ENCODE measurements at regions not wholly inside any gene's neighbourhood (a gene's known extent, or its start where the extent isn't known, plus 50 kb on each side); places are given as distances from the start of the nearest gene placed in this dataset.
"Not testable (repeated sequence)": the region's sequence is repeated elsewhere in the genome, so short reads cannot be mapped to it uniquely, and the experiment has no call there.

GRCh38 chr17:54353789-54354525, 531.2 kb downstream of the KIF2B start:
- no peak for TF ChIP-seq CTCF (IDR thresholded peaks at IDR 0.05)
- no peak for TF ChIP-seq POLR2A (IDR thresholded peaks at IDR 0.05)
- intact Hi-C loops (cut with DNase I; ENCODE audit: low total_unique reads): no loop called here
- DNase-seq (ENCODE audit: low spot score in 2 of 2): no peak
- H3K4me3 ChIP-seq (ENCODE audit: low read depth, poor library complexity, severe bottlenecking): no peak overlapping the region
- WGBS, 2 donors: 79 to 80% methylated on average over 11 of the region's 11 CpGs

GRCh38 chr17:54361073-54361472, 538.3 kb downstream of the KIF2B start:
- H3K4me3 ChIP-seq (ENCODE audit: low read depth, poor library complexity, severe bottlenecking); DNase-seq (ENCODE audit: low spot score in 2 of 2); intact Hi-C loops (cut with DNase I; ENCODE audit: low total_unique reads): not testable (repeated sequence)
- 71 to 72% methylated on average over 4 of the region's 4 CpGs for WGBS, 2 donors

GRCh38 chr17:54368906-54369305, 531.7 kb upstream of the TOM1L1 start:
- no peak for DNase-seq (ENCODE audit: low spot score in 2 of 2)
- TF ChIP-seq POLR2A (IDR thresholded peaks at IDR 0.05) (no peak), CTCF (IDR thresholded peaks at IDR 0.05) (no peak)
- no peak overlapping the region for H3K4me3 ChIP-seq (ENCODE audit: low read depth, poor library complexity, severe bottlenecking)
- intact Hi-C loops (cut with DNase I; ENCODE audit: low total_unique reads): no loop called here

- DNase-seq (ENCODE audit: low spot score in 2 of 2): no peak
- H3K4me3 ChIP-seq (ENCODE audit: low read depth, poor library complexity, severe bottlenecking): no peak overlapping the region
- TF ChIP-seq CTCF (IDR thresholded peaks at IDR 0.05): no peak
- TF ChIP-seq POLR2A (IDR thresholded peaks at IDR 0.05): no peak
- 67 to 70% methylated on average over 2 of the region's 2 CpGs for WGBS, 2 donors
- intact Hi-C loops (cut with DNase I; ENCODE audit: low total_unique reads): no loop called here
Measured at GRCh38 chr17:54372069-54372749, 528.4 kb upstream of the TOM1L1 start.

- no peak for DNase-seq (ENCODE audit: low spot score in 2 of 2)
- no peak overlapping the region for H3K4me3 ChIP-seq (ENCODE audit: low read depth, poor library complexity, severe bottlenecking)
- no peak for TF ChIP-seq CTCF (IDR thresholded peaks at IDR 0.05)
- no peak for TF ChIP-seq POLR2A (IDR thresholded peaks at IDR 0.05)
- 35 to 41% methylated on average over 1 of the region's 1 CpG for WGBS, 2 donors
- intact Hi-C loops (cut with DNase I; ENCODE audit: low total_unique reads): no loop called here
Measured at GRCh38 chr17:54373970-54374369, 526.7 kb upstream of the TOM1L1 start.

- 89 to 94% methylated on average over 6 of the region's 6 CpGs for WGBS, 2 donors
- H3K4me3 ChIP-seq (ENCODE audit: low read depth, poor library complexity, severe bottlenecking); intact Hi-C loops (cut with DNase I; ENCODE audit: low total_unique reads); DNase-seq (ENCODE audit: low spot score in 2 of 2): not testable (repeated sequence)
Measured at GRCh38 chr17:54376409-54376808, 524.2 kb upstream of the TOM1L1 start.

- TF ChIP-seq CTCF (IDR thresholded peaks at IDR 0.05) (no peak), POLR2A (IDR thresholded peaks at IDR 0.05) (no peak)
- H3K4me3 ChIP-seq (ENCODE audit: low read depth, poor library complexity, severe bottlenecking): no peak overlapping the region
- intact Hi-C loops (cut with DNase I; ENCODE audit: low total_unique reads): no loop called here
- no peak for DNase-seq (ENCODE audit: low spot score in 2 of 2)
- WGBS, 2 donors: 95% methylated on average over 3 of the region's 3 CpGs
Measured at GRCh38 chr17:54381482-54381881, 519.2 kb upstream of the TOM1L1 start.

All from lower leg skin (tissue), 4 donors.